SK-N-SH (cell line): ENCODE measurements at regions not wholly inside any gene's neighbourhood (a gene's known extent, or its start where the extent isn't known, plus 50 kb on each side); places are given as distances from the start of the nearest gene placed in this dataset.

Source experiments
- CTCF ChIA-PET: fragments of 300-600, 350-600 bp; formaldehyde crosslinking; extraction: SDS; loops from one replicate; lab custom pipeline; 2021; lab: Yijun Ruan, JAX
- POLR2A ChIA-PET: fragments of 350-600 bp; sonication (Branson Sonifier 250); formaldehyde crosslinking; extraction: SDS; loops from one replicate; lab custom pipeline; 2020; ENCODE audit warnings: antibody characterized with exemption, inconsistent platforms; lab: Yijun Ruan, JAX
- DNase-seq: peaks from one replicate; pipeline ENCODE4 v3.0.0; 2012
- H2AFZ ChIP-seq: fragments of 200-600 bp; sonication (generic); 2 replicates; pipeline ENCODE4 v1.8.1; 2016; ENCODE audit warnings: antibody characterized with exemption, mild to moderate bottlenecking, low read depth
- H3F3A ChIP-seq: fragments of 200-600 bp; sonication (generic); replicated peaks from 2 replicates; pipeline ENCODE3; 2016; ENCODE audit warnings: antibody characterized with exemption, mild to moderate bottlenecking; ENCODE audit not compliant: insufficient read depth
- H3K27ac ChIP-seq, 2 experiments: fragments of 200-500 bp in 1 of 2; fragments of 200-600 bp in 1 of 2; sonication (Bioruptor generic) in 1 of 2; sonication (generic), shearing (Covaris generic) in 1 of 2; 2 replicates each; pipeline versions ENCODE4 v1.5.1 to v1.6.1; 2014 to 2016; ENCODE audit warnings: low read depth in 2 of 2, inconsistent platforms in 1 of 2, low read length in 1 of 2, mild to moderate bottlenecking in 1 of 2, mixed read lengths in 1 of 2
- H3K27me3 ChIP-seq: fragments of 200-600 bp; sonication (generic), shearing (Covaris generic); 2 replicates; pipeline ENCODE4 v1.6.1; 2016; ENCODE audit warnings: mixed run types; ENCODE audit not compliant: insufficient read depth
- H3K36me3 ChIP-seq, 2 experiments: fragments of 200-500 bp in 1 of 2; fragments of 200-600 bp in 1 of 2; sonication (Bioruptor generic) in 1 of 2; sonication (generic) in 1 of 2; replicated peaks in 1 of 2; 2 replicates each; pipeline versions ENCODE3 to v1.5.1; 2014 to 2016; ENCODE audit warnings: low read length in 1 of 2, mild to moderate bottlenecking in 1 of 2; ENCODE audit not compliant: insufficient read depth in 2 of 2, control insufficient read depth in 1 of 2
- H3K4me1 ChIP-seq, 2 experiments: fragments of 200-500 bp in 1 of 2; fragments of 200-600 bp in 1 of 2; sonication (Bioruptor generic) in 1 of 2; sonication (generic), shearing (Covaris generic) in 1 of 2; 2 replicates each; pipeline versions ENCODE4 v1.5.1 to v1.6.1; 2014 to 2016; ENCODE audit warnings: low read depth in 1 of 2, low read length in 1 of 2, mixed run types in 1 of 2; ENCODE audit not compliant: insufficient read depth in 2 of 2, control insufficient read depth in 1 of 2
- H3K4me2 ChIP-seq: fragments of 200-600 bp; sonication (generic), shearing (Covaris generic); 2 replicates; pipeline ENCODE4 v1.6.1; 2017; ENCODE audit warnings: mixed run types
- H3K4me3 ChIP-seq, 2 experiments: fragments of 200-500 bp in 1 of 2; fragments of 200-600 bp in 1 of 2; sonication (Bioruptor generic) in 1 of 2; sonication (generic), shearing (Covaris generic) in 1 of 2; 2 replicates each; pipeline versions ENCODE4 v1.5.1 to v1.8.1; 2014 to 2016; ENCODE audit warnings: low read depth in 2 of 2, inconsistent platforms in 1 of 2, low read length in 1 of 2, mild to moderate bottlenecking in 1 of 2, mixed read lengths in 1 of 2, moderate library complexity in 1 of 2
- H3K79me2 ChIP-seq: fragments of 200-600 bp; sonication (generic); 2 replicates; pipeline ENCODE4 v1.8.1; 2017; ENCODE audit warnings: mild to moderate bottlenecking; ENCODE audit not compliant: insufficient read depth
- H3K9ac ChIP-seq: fragments of 200-600 bp; sonication (generic); 2 replicates; pipeline ENCODE4 v1.6.1; 2017; ENCODE audit warnings: mixed run types
- H3K9me2 ChIP-seq: fragments of 200-600 bp; sonication (generic); 2 replicates; pipeline ENCODE4 v1.6.1; 2017; ENCODE audit warnings: mixed run types
- H3K9me3 ChIP-seq: fragments of 200-600 bp; sonication (generic); 2 replicates; pipeline ENCODE4 v1.6.1; 2017; ENCODE audit warnings: mixed run types, mild to moderate bottlenecking, moderate library complexity
- H4K20me1 ChIP-seq: fragments of 200-600 bp; sonication (generic); 2 replicates; pipeline ENCODE4 v1.6.1; 2017; ENCODE audit warnings: mild to moderate bottlenecking, mixed run types; ENCODE audit not compliant: insufficient read depth
- CHD2 ChIP-seq: fragments of 150-350 bp; IDR thresholded peaks from 2 replicates; pipeline ENCODE4 v1.6.1; 2018; ENCODE audit warnings: low read length; ENCODE audit not compliant: partially characterized antibody
- CTCF ChIP-seq: fragments of 200-600 bp; sonication (generic); IDR thresholded peaks from 2 replicates; pipeline ENCODE4 v1.6.1; 2017; ENCODE audit warnings: antibody characterized with exemption, mild to moderate bottlenecking, moderate library complexity
- EP300 ChIP-seq, 2 experiments: IDR thresholded peaks; 2 replicates each; pipeline versions ENCODE4 v1.4.0 to v1.6.1; 2012; ENCODE audit warnings: borderline replicate concordance in 1 of 2, low read depth in 1 of 2, low read length in 1 of 2
- EZH2phosphoT487 ChIP-seq: fragments of 200-600 bp; sonication (generic); IDR thresholded peaks from 2 replicates; pipeline ENCODE4 v1.6.1; 2017; ENCODE audit warnings: low read depth, mixed run types, mild to moderate bottlenecking, antibody characterized with exemption, moderate library complexity, borderline replicate concordance
- FOXJ3 ChIP-seq: sonication (generic); formaldehyde crosslinking; IDR thresholded peaks from 2 replicates; pipeline ENCODE4 v1.5.1; 2020; ENCODE audit warnings: mild to moderate bottlenecking, missing genetic modification reagents
- IRF3 ChIP-seq: fragments of 150-350 bp; IDR thresholded peaks from 2 replicates; pipeline ENCODE4 v1.6.1; 2016; ENCODE audit warnings: mild to moderate bottlenecking, low read depth, low read length
- MAX ChIP-seq: IDR thresholded peaks from 2 replicates; pipeline ENCODE4 v1.4.0; 2012; ENCODE audit warnings: low read depth
- NFIC ChIP-seq: IDR thresholded peaks from 2 replicates; pipeline ENCODE4 v1.4.0; 2012; ENCODE audit warnings: borderline replicate concordance
- NRF1 ChIP-seq: IDR thresholded peaks from 2 replicates; pipeline ENCODE4 v1.6.1; 2012; ENCODE audit warnings: low read depth, mild to moderate bottlenecking, low read length
- PBX3 ChIP-seq: IDR thresholded peaks from 2 replicates; pipeline ENCODE4; 2012
- SIN3A ChIP-seq: IDR thresholded peaks from 2 replicates; pipeline ENCODE4 v1.6.1; 2012; ENCODE audit warnings: low read depth, mild to moderate bottlenecking, low read length, moderate library complexity, borderline replicate concordance
- SMC3 ChIP-seq: IDR thresholded peaks from 2 replicates; pipeline ENCODE4 v1.6.1; 2012; ENCODE audit warnings: low read depth, low read length, improper control_type of control experiment
- TCF12 ChIP-seq: IDR thresholded peaks from 2 replicates; pipeline ENCODE4 v1.4.0; 2012
- USF1 ChIP-seq: IDR thresholded peaks from 2 replicates; pipeline ENCODE4 v1.4.0; 2012; ENCODE audit warnings: low read depth, borderline replicate concordance
- WGBS: methylation state at CpG from one replicate; pipeline ENCODE4 v1.1.6; 2017; ENCODE audit warnings: low lambda C conversion rate; 5-methylcytosine and 5-hydroxymethylcytosine counted together

GRCh38 chr1:199706826-199707606, 320.5 kb upstream of the NR5A2 start:
- Histone ChIP-seq H3F3A (no peaks in the 10 kb centered on the region), H4K20me1 (no peaks in the 10 kb centered on the region)
- CTCF ChIA-PET = interaction anchor here (1.7 kb wide), 1 partner anchor 22 kb away, joined by 5 read pairs; no protein-coding TSS in a partner anchor

More at GRCh38 chr1:199706826-199707606, 320.5 kb upstream of the NR5A2 start:
- TF ChIP-seq NFIC (no peak), USF1 (no peak), EP300 (IDR thresholded peaks at IDR 0.05; ENCODE audit: borderline replicate concordance in 1 of 2, low read depth in 1 of 2, low read length in 1 of 2) (no peak), PBX3 (no peak), CTCF (no peak), EZH2phosphoT487 (no peak), FOXJ3 (CRISPR knock-in tag) (no peak), CHD2 (no peak), TCF12 (no peak), NRF1 (no peak), SMC3 (no peak), MAX (no peak), IRF3 (no peak), SIN3A (no peak)
- TF ChIP-seq, all 33 proteins: peak for 0
- Histone ChIP-seq H3K79me2 (no peaks in the 10 kb centered on the region), H2AFZ (no peak overlapping the region), H3K4me2 (no peak overlapping the region), H3K9me3 (no peaks in the 10 kb centered on the region), H3K9ac (no peak overlapping the region), H3K4me3 (no peak overlapping the region), H3K9me2 (no peaks in the 10 kb centered on the region), H3K4me1 (no peaks in the 10 kb centered on the region), H3K36me3 (no peaks in the 10 kb centered on the region), H3K27ac (no peak overlapping the region), H3K27me3 (no peaks in the 10 kb centered on the region)
- 48% methylated on average over 5 of the region's 5 CpGs for WGBS
- no peak for DNase-seq
- POLR2A ChIA-PET = no interaction called here
